ENCODE measurements at regions not wholly inside any gene's neighbourhood (a gene's known extent, or its start where the extent isn't known, plus 50 kb on each side); places are given as distances from the start of the nearest gene placed in this dataset.
"Not testable (repeated sequence)": the region's sequence is repeated elsewhere in the genome, so short reads cannot be mapped to it uniquely, and the experiment has no call there.

DNA sequence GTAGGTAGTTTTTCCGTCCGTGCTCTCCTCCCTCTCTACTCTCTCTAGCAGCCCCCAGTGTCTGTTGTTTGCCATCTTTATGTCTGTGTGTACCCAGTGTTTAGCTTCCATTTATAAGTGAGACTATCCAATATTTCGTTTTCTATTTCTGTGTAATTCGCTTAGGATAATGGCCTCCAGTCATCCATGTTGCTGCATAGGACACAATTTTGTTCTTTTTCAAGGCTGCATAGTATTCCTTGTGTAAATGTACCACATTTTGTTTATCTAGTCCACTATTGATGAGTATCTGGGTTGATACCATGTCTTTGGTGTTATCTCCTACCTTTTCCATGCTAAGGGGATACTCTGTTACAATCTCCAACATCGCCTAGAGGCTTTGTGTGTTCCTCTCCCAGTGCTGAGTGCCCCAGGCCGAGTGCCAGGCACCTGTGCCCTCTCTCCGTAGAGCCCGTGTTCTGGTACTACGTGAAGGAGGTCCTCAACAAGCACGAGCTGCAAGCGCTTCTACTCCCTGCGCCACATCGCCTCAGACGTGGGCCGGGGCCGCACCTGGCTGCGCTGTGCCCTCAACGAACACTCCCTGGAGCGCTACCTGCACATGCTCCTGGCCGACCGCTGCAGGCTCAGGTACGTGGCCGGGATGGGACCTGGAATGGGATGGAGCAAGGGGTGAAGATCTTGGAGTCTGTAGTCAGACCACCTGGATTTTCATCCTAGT lies 51.0 kb downstream of the NPIPB11 start:
- H3K4me3 ChIP-seq (ENCODE audit: low read length); H3K27me3 ChIP-seq (ENCODE audit: control insufficient read depth, insufficient read depth); H3K9me3 ChIP-seq (ENCODE audit: control insufficient read depth, low read length); H3K27ac ChIP-seq (ENCODE audit: low read length); DNase-seq; ATAC-seq; intact Hi-C loops (cut with DNase I); H3K4me1 ChIP-seq (ENCODE audit: control insufficient read depth, insufficient read depth, low read length): not testable (repeated sequence)
- 98% methylated on average over 21 of the region's 23 CpGs for WGBS

GRCh38 chr16:29354449-29354848 lies 52.1 kb downstream of the NPIPB11 start:
- H3K4me1 ChIP-seq (ENCODE audit: control insufficient read depth, insufficient read depth, low read length); intact Hi-C loops (cut with DNase I); H3K9me3 ChIP-seq (ENCODE audit: control insufficient read depth, low read length); H3K27ac ChIP-seq (ENCODE audit: low read length); DNase-seq; H3K27me3 ChIP-seq (ENCODE audit: control insufficient read depth, insufficient read depth); H3K4me3 ChIP-seq (ENCODE audit: low read length): not testable (repeated sequence)
- WGBS: 65% methylated on average over 2 of the region's 5 CpGs
- ATAC-seq: peak in 1 of 2 donors; percentile 37

- H3K27me3 ChIP-seq (ENCODE audit: control insufficient read depth, insufficient read depth); DNase-seq; intact Hi-C loops (cut with DNase I); H3K27ac ChIP-seq (ENCODE audit: low read length); H3K4me1 ChIP-seq (ENCODE audit: control insufficient read depth, insufficient read depth, low read length); ATAC-seq; H3K4me3 ChIP-seq (ENCODE audit: low read length); H3K9me3 ChIP-seq (ENCODE audit: control insufficient read depth, low read length): not testable (repeated sequence)
- WGBS: 87% methylated on average over 2 of the region's 2 CpGs
These were observed 53.9 kb downstream of the NPIPB11 start for GRCh38 chr16:29352617-29352999.

DNA sequence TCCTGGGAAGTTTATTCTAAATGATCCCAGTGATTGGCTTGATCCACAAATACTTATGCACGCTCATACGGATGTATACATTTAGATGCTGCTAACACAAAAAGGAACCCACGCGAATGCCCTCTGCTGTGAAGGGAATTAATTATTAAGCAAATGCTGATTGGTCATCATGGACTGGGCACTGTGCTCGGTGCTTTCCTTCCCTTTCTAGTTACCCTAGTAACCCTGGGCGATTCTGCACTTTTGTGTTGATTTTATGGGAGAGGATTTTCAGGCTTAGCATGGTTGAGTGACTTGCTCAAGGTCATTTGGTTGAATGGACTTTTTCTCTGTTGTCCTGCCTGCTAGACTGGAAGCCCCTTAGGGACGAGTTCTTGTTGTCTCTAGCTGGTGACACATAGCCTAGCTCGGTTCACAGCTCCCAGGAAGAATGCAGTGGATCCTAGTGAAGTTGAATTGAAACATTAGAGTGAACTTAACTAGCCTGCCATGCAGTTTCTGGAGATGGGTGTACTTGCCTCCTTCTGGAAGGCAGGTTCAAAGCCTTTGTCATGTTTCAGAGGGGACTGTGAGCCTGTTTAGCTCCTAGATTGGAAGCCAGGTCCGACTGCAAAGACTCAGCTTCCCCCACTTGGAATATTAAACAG lies 54.4 kb downstream of the NPIPB11 start:
- ATAC-seq; H3K27ac ChIP-seq (ENCODE audit: low read length); DNase-seq; H3K27me3 ChIP-seq (ENCODE audit: control insufficient read depth, insufficient read depth); H3K4me3 ChIP-seq (ENCODE audit: low read length); intact Hi-C loops (cut with DNase I); H3K4me1 ChIP-seq (ENCODE audit: control insufficient read depth, insufficient read depth, low read length); H3K9me3 ChIP-seq (ENCODE audit: control insufficient read depth, low read length): not testable (repeated sequence)
- 85% methylated on average over 9 of the region's 9 CpGs for WGBS

- H3K4me3 ChIP-seq (ENCODE audit: low read length); ATAC-seq; H3K27ac ChIP-seq (ENCODE audit: low read length); intact Hi-C loops (cut with DNase I); H3K9me3 ChIP-seq (ENCODE audit: control insufficient read depth, low read length); H3K27me3 ChIP-seq (ENCODE audit: control insufficient read depth, insufficient read depth); H3K4me1 ChIP-seq (ENCODE audit: control insufficient read depth, insufficient read depth, low read length): not testable (repeated sequence)
- WGBS: 76% methylated on average over 13 of the region's 15 CpGs
- peak in 1 of 3 donors; percentile 34 for DNase-seq
These were observed 55.1 kb downstream of the NPIPB11 start for GRCh38 chr16:29351271-29351969.

DNA sequence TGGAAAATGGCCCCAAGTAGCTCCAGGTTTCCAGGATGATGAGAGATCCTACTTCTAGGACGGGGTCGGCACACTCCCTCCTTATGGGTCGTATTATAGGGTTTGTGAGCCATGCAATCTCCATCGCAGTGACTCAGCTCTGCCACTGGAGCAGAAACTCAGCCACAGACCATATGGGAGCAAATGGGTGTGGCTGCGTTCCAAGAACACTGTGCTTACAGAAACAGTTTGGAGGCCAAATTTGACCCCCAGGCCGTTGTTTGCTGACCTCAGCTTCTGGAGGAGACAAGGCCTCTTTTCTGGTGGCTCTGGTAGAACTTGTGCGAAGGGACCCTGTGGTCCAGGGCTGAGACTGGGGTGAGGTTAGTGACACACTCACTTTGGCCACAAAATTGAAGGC lies 56.5 kb downstream of the NPIPB11 start:
- 53% methylated on average over 7 of the region's 7 CpGs for WGBS
- H3K4me1 ChIP-seq (ENCODE audit: control insufficient read depth, insufficient read depth, low read length); H3K9me3 ChIP-seq (ENCODE audit: control insufficient read depth, low read length); H3K27me3 ChIP-seq (ENCODE audit: control insufficient read depth, insufficient read depth); H3K4me3 ChIP-seq (ENCODE audit: low read length); intact Hi-C loops (cut with DNase I): not testable (repeated sequence)
- H3K27ac ChIP-seq (ENCODE audit: low read length): peak overlapping the region; percentile 68
- peak; percentile 72 to 74 for ATAC-seq
- DNase-seq: peak; percentile 82 to 92 (median 84)

GRCh38 chr16:29348748-29349147 lies 57.8 kb downstream of the NPIPB11 start:
- DNase-seq: peak; percentile 50 to 85 (median 71)
- H3K27me3 ChIP-seq (ENCODE audit: control insufficient read depth, insufficient read depth); H3K9me3 ChIP-seq (ENCODE audit: control insufficient read depth, low read length); H3K4me3 ChIP-seq (ENCODE audit: low read length); H3K27ac ChIP-seq (ENCODE audit: low read length); intact Hi-C loops (cut with DNase I); H3K4me1 ChIP-seq (ENCODE audit: control insufficient read depth, insufficient read depth, low read length): not testable (repeated sequence)
- peak; percentile 67 to 68 for ATAC-seq
- 58% methylated on average over 3 of the region's 3 CpGs for WGBS

DNA sequence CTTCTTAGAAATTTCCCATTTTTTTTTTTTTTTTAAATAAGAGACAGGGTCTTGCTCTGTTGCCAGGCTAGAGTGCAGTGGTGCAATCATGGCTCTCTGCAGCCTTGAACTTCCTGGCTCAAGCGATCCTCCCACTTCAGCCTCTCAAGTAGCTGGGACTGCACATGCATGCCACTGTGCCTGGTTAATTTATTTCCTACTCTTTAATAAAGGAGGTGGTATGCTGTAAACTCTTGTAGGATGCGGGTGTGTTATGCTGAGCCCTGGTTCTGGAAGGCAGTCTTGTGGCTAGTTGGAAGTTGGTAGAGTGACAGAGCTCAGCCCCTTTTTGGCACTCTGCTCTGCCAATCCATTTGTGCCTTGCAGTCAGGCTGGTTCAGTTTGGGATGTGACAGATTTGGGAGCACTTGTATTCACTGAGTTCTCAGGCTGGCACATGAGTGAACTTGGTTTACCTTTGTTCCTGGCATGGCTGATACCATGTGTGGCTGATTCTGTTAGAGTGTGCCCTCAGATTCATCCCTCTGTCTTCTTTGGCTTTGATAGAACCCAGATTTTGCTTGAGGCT lies 58.3 kb downstream of the NPIPB11 start:
- intact Hi-C loops (cut with DNase I); H3K4me1 ChIP-seq (ENCODE audit: control insufficient read depth, insufficient read depth, low read length); H3K9me3 ChIP-seq (ENCODE audit: control insufficient read depth, low read length); H3K27me3 ChIP-seq (ENCODE audit: control insufficient read depth, insufficient read depth); H3K4me3 ChIP-seq (ENCODE audit: low read length); H3K27ac ChIP-seq (ENCODE audit: low read length): not testable (repeated sequence)
- DNase-seq (peak in 2 of 3 donors; percentile 25 to 81), ATAC-seq (peak; percentile 57 to 67)
- WGBS: 39% methylated on average over 1 of the region's 2 CpGs

GRCh38 chr16:29346796-29347580 lies 59.5 kb downstream of the NPIPB11 start:
- WGBS: 84% methylated on average over 7 of the region's 7 CpGs
- not testable (repeated sequence) for ATAC-seq; H3K4me3 ChIP-seq (ENCODE audit: low read length)

DNA sequence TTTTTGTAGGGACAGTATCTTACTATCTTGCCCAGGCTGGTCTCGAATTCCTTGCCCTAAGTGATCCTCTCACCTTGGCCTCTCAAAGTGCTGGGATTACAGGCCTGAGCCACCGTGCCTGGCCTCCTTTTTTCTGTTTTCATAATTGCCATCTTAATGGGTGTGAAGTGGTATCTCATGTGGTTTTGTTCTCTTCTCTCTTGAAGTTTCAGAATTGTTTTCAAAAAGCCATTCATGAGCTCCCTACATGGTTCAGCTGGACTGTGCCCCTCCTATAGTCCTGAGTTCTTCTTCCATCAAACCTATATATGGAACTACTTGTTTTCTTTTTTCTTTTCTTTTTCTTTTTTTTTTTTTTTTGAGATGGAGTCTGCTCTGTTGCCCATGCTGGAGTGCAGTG lies 60.3 kb downstream of the NPIPB11 start:
- DNase-seq; H3K27me3 ChIP-seq (ENCODE audit: control insufficient read depth, insufficient read depth); H3K9me3 ChIP-seq (ENCODE audit: control insufficient read depth, low read length); ATAC-seq; H3K4me1 ChIP-seq (ENCODE audit: control insufficient read depth, insufficient read depth, low read length); H3K4me3 ChIP-seq (ENCODE audit: low read length); intact Hi-C loops (cut with DNase I); H3K27ac ChIP-seq (ENCODE audit: low read length): not testable (repeated sequence)
- WGBS: 88% methylated on average over 2 of the region's 2 CpGs

More at GRCh38 chr16:29346796-29347580, 59.5 kb downstream of the NPIPB11 start:
- H3K27me3 ChIP-seq (ENCODE audit: control insufficient read depth, insufficient read depth); H3K27ac ChIP-seq (ENCODE audit: low read length); H3K9me3 ChIP-seq (ENCODE audit: control insufficient read depth, low read length); intact Hi-C loops (cut with DNase I); H3K4me1 ChIP-seq (ENCODE audit: control insufficient read depth, insufficient read depth, low read length); DNase-seq: not testable (repeated sequence)

Data from right cardiac atrium (tissue), 5 donors.